ENCODE measurements at regions not wholly inside any gene's neighbourhood (a gene's known extent, or its start where the extent isn't known, plus 50 kb on each side); places are given as distances from the start of the nearest gene placed in this dataset.
"Not testable (repeated sequence)": the region's sequence is repeated elsewhere in the genome, so short reads cannot be mapped to it uniquely, and the experiment has no call there.

- no peaks in the 10 kb centered on the region for H3K27me3 ChIP-seq
- no peaks in the 10 kb centered on the region for H3K4me1 ChIP-seq
- TF ChIP-seq Cebpa-rat (IDR thresholded peaks at IDR 0.05), result no peak
- H3K4me2 ChIP-seq, result no peak overlapping the region
- no peak overlapping the region for H3K27ac ChIP-seq
- no peaks in the 10 kb centered on the region for H4K20me1 ChIP-seq
- H3K36me3 ChIP-seq, result no peaks in the 10 kb centered on the region
- no peaks in the 10 kb centered on the region for H3K9me3 ChIP-seq
- no peak overlapping the region for H3K9ac ChIP-seq
- H3K4me3 ChIP-seq, result no peak overlapping the region
These were observed 1532.3 kb downstream of the PCDH9 start for GRCh38 chr13:65697843-65698242.

DNA sequence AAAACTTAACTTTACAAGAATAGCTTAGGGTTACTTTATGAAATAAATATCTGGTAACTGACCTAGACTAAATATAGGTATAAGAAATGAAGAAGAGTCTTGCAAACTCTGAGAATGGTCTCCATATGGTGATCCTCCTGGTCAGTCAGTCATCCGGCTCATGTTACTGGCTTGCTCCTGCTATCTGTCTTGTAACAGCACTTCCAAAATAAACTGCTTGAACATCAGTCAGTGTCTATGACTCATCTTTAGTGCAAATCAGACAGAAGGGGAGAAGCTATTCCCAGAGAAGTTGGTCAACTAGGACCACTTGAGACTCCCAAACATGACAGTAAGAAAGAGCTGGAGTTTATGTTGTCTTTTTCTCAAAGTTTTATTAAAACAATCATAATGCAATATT, 1550.9 kb downstream of the PCDH9 start:
- Histone ChIP-seq H4K20me1 (no peaks in the 10 kb centered on the region), H3K4me3 (no peak overlapping the region), H3K27me3 (no peaks in the 10 kb centered on the region), H3K9ac (no peak overlapping the region), H3K9me3 (no peaks in the 10 kb centered on the region), H3K27ac (no peak overlapping the region), H3K36me3 (no peaks in the 10 kb centered on the region), H3K4me1 (no peaks in the 10 kb centered on the region), H3K4me2 (no peak overlapping the region)
- no peak for TF ChIP-seq Cebpa-rat (IDR thresholded peaks at IDR 0.05)

GRCh38 chr13:65677906-65678305, 1552.2 kb downstream of the PCDH9 start:
- H3K27me3 ChIP-seq, result no peaks in the 10 kb centered on the region
- TF ChIP-seq Cebpa-rat (IDR thresholded peaks at IDR 0.05), result no peak
- no peaks in the 10 kb centered on the region for H4K20me1 ChIP-seq
- no peak overlapping the region for H3K27ac ChIP-seq
- no peak overlapping the region for H3K4me3 ChIP-seq
- H3K9ac ChIP-seq, result no peak overlapping the region
- no peaks in the 10 kb centered on the region for H3K4me1 ChIP-seq
- no peaks in the 10 kb centered on the region for H3K36me3 ChIP-seq
- no peak overlapping the region for H3K4me2 ChIP-seq
- no peaks in the 10 kb centered on the region for H3K9me3 ChIP-seq

GRCh38 chr13:65675383-65675782, 1554.8 kb downstream of the PCDH9 start:
- not testable (repeated sequence) for H3K27me3 ChIP-seq, H3K4me2 ChIP-seq

GRCh38 chr13:65670014-65670625, 1560.0 kb downstream of the PCDH9 start:
- H3K4me3 ChIP-seq, result no peak overlapping the region
- H3K9me3 ChIP-seq, result 0 out of 2 replicates have a peak, but pooled peaks cover 3% of the 10 kb centered on the region
- no peak overlapping the region for H3K9ac ChIP-seq
- no peaks in the 10 kb centered on the region for H3K27me3 ChIP-seq
- H3K27ac ChIP-seq, result no peak overlapping the region
- H4K20me1 ChIP-seq, result no peaks in the 10 kb centered on the region
- no peaks in the 10 kb centered on the region for H3K36me3 ChIP-seq
- no peaks in the 10 kb centered on the region for H3K4me1 ChIP-seq
- no peak overlapping the region for H3K4me2 ChIP-seq
- TF ChIP-seq Cebpa-rat (IDR thresholded peaks at IDR 0.05), result no peak

More at GRCh38 chr13:65675383-65675782, 1554.8 kb downstream of the PCDH9 start:
- H3K36me3 ChIP-seq, H4K20me1 ChIP-seq, H3K4me3 ChIP-seq, H3K27ac ChIP-seq, H3K4me1 ChIP-seq, H3K9me3 ChIP-seq, H3K9ac ChIP-seq: not testable (repeated sequence)

- Histone ChIP-seq H3K36me3 (no peaks in the 10 kb centered on the region), H3K9ac (no peak overlapping the region), H3K4me3 (no peak overlapping the region), H3K4me2 (no peak overlapping the region), H3K9me3 (no peaks in the 10 kb centered on the region), H3K27me3 (no peaks in the 10 kb centered on the region), H4K20me1 (no peaks in the 10 kb centered on the region), H3K27ac (no peak overlapping the region), H3K4me1 (no peaks in the 10 kb centered on the region)
- no peak for TF ChIP-seq Cebpa-rat (IDR thresholded peaks at IDR 0.05)
These were observed 1569.4 kb downstream of the PCDH9 start for GRCh38 chr13:65660731-65661130.

DNA sequence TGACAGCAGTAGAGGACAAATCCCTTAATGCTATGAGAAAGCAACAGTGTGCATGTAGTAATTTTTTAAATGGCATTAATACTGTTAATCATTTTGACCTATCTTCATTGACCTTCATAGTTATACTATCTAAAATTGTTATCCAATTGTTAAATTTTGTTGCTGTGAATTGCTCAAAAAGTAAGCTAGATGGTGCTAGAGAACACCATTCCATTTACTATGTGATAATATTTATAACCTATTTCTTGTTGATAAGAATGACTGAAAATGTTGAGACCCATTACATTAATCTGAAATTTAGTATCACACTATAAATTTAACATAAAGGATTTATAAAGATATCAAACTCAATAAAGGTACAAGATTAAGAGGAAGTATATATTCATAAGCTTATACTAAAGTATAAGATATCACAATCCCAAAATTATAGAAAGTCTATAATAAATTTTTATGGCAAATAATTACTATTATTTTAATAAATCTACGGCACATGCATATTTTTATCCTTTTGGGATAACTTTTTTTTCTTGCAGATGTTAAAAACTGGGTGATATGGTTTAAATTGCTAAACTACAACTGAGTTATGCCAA, 1573.3 kb downstream of the PCDH9 start:
- no peak for TF ChIP-seq Cebpa-rat (IDR thresholded peaks at IDR 0.05)

DNA sequence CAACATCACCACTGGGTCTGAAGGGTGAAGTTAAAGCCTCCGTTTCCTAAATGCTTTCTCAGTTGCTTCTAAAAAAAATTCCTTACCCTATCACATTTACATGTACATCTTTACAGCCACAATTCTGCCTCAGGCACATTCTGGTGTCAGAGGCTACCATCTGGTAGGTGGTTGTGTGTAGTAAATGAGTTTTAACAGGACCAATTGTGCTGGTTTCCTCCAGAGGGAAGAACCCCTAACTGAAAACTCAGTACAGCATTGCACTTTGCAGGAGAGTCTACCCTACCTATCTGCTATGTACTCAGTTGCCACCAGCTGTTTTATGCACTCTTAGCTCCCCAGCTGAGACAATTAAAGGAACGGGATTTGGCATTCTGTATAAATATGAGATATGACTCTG, 1576.5 kb downstream of the PCDH9 start:
- H3K9ac ChIP-seq, result no peak overlapping the region
- 0 out of 2 replicates have a peak, but pooled peaks cover 5% of the 10 kb centered on the region for H3K4me1 ChIP-seq
- H4K20me1 ChIP-seq, result no peaks in the 10 kb centered on the region
- H3K9me3 ChIP-seq, result no peaks in the 10 kb centered on the region
- no peaks in the 10 kb centered on the region for H3K36me3 ChIP-seq
- H3K4me3 ChIP-seq, result no peak overlapping the region
- no peak overlapping the region for H3K4me2 ChIP-seq
- H3K27ac ChIP-seq, result no peak overlapping the region
- TF ChIP-seq Cebpa-rat (IDR thresholded peaks at IDR 0.05), result no peak
- H3K27me3 ChIP-seq, result no peaks in the 10 kb centered on the region

More for the DNA sequence above, 1573.3 kb downstream of the PCDH9 start:
- H3K9me3 ChIP-seq, result no peaks in the 10 kb centered on the region
- no peaks in the 10 kb centered on the region for H3K36me3 ChIP-seq
- no peak overlapping the region for H3K27ac ChIP-seq
- H3K4me1 ChIP-seq, result 0 out of 2 replicates have a peak, but pooled peaks cover 4% of the 10 kb centered on the region
- no peak overlapping the region for H3K4me2 ChIP-seq
- no peaks in the 10 kb centered on the region for H4K20me1 ChIP-seq
- no peaks in the 10 kb centered on the region for H3K27me3 ChIP-seq
- no peak overlapping the region for H3K9ac ChIP-seq
- H3K4me3 ChIP-seq, result no peak overlapping the region

DNA sequence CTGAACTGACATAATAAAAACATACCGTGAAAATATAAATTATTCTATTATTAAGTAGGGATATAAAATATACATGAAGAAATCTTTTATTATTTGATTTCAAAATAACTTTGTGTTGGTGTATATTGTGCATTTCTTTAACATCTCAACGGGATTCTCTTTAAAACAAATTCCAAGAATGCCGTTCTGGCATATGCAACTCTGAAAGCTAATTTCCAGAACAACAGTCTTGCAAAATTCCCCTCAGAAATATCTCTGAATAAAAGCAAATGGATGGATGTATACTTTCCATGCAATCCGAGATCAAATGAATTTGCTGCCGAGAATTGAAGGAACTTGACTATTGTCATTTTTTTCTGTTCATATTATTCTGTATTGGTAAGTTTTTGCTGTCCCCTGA, 1579.8 kb downstream of the PCDH9 start:
- H3K4me2 ChIP-seq, result no peak overlapping the region
- H3K4me3 ChIP-seq, result no peak overlapping the region
- H3K27me3 ChIP-seq, result no peaks in the 10 kb centered on the region
- no peaks in the 10 kb centered on the region for H3K36me3 ChIP-seq
- 0 out of 2 replicates have a peak, but pooled peaks cover 5% of the 10 kb centered on the region for H3K4me1 ChIP-seq
- no peak for TF ChIP-seq Cebpa-rat (IDR thresholded peaks at IDR 0.05)
- H3K9ac ChIP-seq, result no peak overlapping the region
- no peaks in the 10 kb centered on the region for H3K9me3 ChIP-seq
- no peak overlapping the region for H3K27ac ChIP-seq
- no peaks in the 10 kb centered on the region for H4K20me1 ChIP-seq

GRCh38 chr13:65642996-65643395, 1587.1 kb downstream of the PCDH9 start:
- Histone ChIP-seq H3K4me1 (no peaks in the 10 kb centered on the region), H3K9ac (no peak overlapping the region), H3K4me2 (no peak overlapping the region), H4K20me1 (no peaks in the 10 kb centered on the region), H3K36me3 (no peaks in the 10 kb centered on the region), H3K4me3 (no peak overlapping the region), H3K27me3 (no peaks in the 10 kb centered on the region), H3K9me3 (no peaks in the 10 kb centered on the region), H3K27ac (no peak overlapping the region)
- no peak for TF ChIP-seq Cebpa-rat (IDR thresholded peaks at IDR 0.05)

Measured in BLaER1 (cell line).